DND-41 (cell line): ENCODE measurements at regions not wholly inside any gene's neighbourhood (a gene's known extent, or its start where the extent isn't known, plus 50 kb on each side); places are given as distances from the start of the nearest gene placed in this dataset.

ENCODE experiments used
- CTCF ChIP-seq: IDR thresholded peaks from 2 replicates; pipeline ENCODE4 v1.5.1; 2012; ENCODE audit warnings: borderline replicate concordance, low read length, moderate library complexity, mild to moderate bottlenecking; ENCODE audit not compliant: poor library complexity, severe bottlenecking; ENCODE audit errors: extremely low read depth
- EZH2 ChIP-seq: IDR thresholded peaks from 3 replicates; pipeline ENCODE4 v1.6.1; 2012; ENCODE audit warnings: borderline replicate concordance, low read depth, mild to moderate bottlenecking, moderate library complexity, low read length, inconsistent platforms; ENCODE audit not compliant: severe bottlenecking

GRCh38 chr5:118303296-118303695 lies 685.1 kb downstream of the DTWD2 start:
- TF ChIP-seq EZH2 (no peak), CTCF (no peak)
